ENCODE measurements at regions not wholly inside any gene's neighbourhood (a gene's known extent, or its start where the extent isn't known, plus 50 kb on each side); places are given as distances from the start of the nearest gene placed in this dataset.

GRCh38 chr5:82354543-82354942, 76.4 kb upstream of the RPS23 start:
- Histone ChIP-seq H4K20me1 (ENCODE audit: low read depth) (no peaks in the 10 kb centered on the region), H3K27me3 (no peaks in the 10 kb centered on the region), H3K9me3 (ENCODE audit: low read depth) (no peaks in the 10 kb centered on the region), H3K79me2 (ENCODE audit: low read depth) (no peaks in the 10 kb centered on the region), H3K4me1 (peaks cover 6% of the 10 kb centered on the region), H3F3A (ENCODE audit: low read depth) (no peaks in the 10 kb centered on the region), H3K4me3 (no peak overlapping the region), H2AFZ (replicated peaks) (no peak overlapping the region), H3K36me3 (no peaks in the 10 kb centered on the region), H3K27ac (no peak overlapping the region), H3K9ac (no peak overlapping the region), H3K4me2 (no peak overlapping the region)
- Mint-ChIP-seq H3K36me3 (no peaks in the 10 kb centered on the region), H3K4me1 (peaks cover 12% of the 10 kb centered on the region), H3K4me3 (no peak overlapping the region), H3K27ac (no peak overlapping the region), H3K9me3 (no peaks in the 10 kb centered on the region), H3K27me3 (ENCODE audit: insufficient read depth, low read depth) (peaks cover 3% of the 10 kb centered on the region)
- no peak for DNase-seq (ENCODE audit: low spot score)
- no peak for TF ChIP-seq EZH2phosphoT487 (IDR thresholded peaks at IDR 0.05)
- TF ChIP-seq EZH2 (IDR thresholded peaks at IDR 0.05): no peak
- TF ChIP-seq, protein P1, sequence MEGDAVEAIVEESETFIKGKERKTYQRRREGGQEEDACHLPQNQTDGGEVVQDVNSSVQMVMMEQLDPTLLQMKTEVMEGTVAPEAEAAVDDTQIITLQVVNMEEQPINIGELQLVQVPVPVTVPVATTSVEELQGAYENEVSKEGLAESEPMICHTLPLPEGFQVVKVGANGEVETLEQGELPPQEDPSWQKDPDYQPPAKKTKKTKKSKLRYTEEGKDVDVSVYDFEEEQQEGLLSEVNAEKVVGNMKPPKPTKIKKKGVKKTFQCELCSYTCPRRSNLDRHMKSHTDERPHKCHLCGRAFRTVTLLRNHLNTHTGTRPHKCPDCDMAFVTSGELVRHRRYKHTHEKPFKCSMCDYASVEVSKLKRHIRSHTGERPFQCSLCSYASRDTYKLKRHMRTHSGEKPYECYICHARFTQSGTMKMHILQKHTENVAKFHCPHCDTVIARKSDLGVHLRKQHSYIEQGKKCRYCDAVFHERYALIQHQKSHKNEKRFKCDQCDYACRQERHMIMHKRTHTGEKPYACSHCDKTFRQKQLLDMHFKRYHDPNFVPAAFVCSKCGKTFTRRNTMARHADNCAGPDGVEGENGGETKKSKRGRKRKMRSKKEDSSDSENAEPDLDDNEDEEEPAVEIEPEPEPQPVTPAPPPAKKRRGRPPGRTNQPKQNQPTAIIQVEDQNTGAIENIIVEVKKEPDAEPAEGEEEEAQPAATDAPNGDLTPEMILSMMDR (IDR thresholded peaks at IDR 0.05): no peak

GRCh38 chr5:82353522-82353921, 75.4 kb upstream of the RPS23 start:
- Histone ChIP-seq H3K9me3 (ENCODE audit: low read depth) (no peaks in the 10 kb centered on the region), H3F3A (ENCODE audit: low read depth) (no peaks in the 10 kb centered on the region), H3K27ac (no peak overlapping the region), H3K4me1 (no peaks in the 10 kb centered on the region), H3K36me3 (no peaks in the 10 kb centered on the region), H4K20me1 (ENCODE audit: low read depth) (no peaks in the 10 kb centered on the region), H3K27me3 (no peaks in the 10 kb centered on the region), H2AFZ (replicated peaks) (no peak overlapping the region), H3K4me2 (no peak overlapping the region), H3K79me2 (ENCODE audit: low read depth) (no peaks in the 10 kb centered on the region), H3K4me3 (no peak overlapping the region), H3K9ac (no peak overlapping the region)
- no peak for DNase-seq (ENCODE audit: low spot score)
- Mint-ChIP-seq H3K4me3 (no peak overlapping the region), H3K27ac (no peak overlapping the region), H3K27me3 (ENCODE audit: insufficient read depth, low read depth) (peaks cover 3% of the 10 kb centered on the region), H3K4me1 (peaks cover 9% of the 10 kb centered on the region), H3K36me3 (no peaks in the 10 kb centered on the region), H3K9me3 (no peaks in the 10 kb centered on the region)
- no peak for TF ChIP-seq EZH2 (IDR thresholded peaks at IDR 0.05)
- TF ChIP-seq, protein P1 (IDR thresholded peaks at IDR 0.05): no peak
- no peak for TF ChIP-seq EZH2phosphoT487 (IDR thresholded peaks at IDR 0.05)

- no peaks in the 10 kb centered on the region for H3K36me3 ChIP-seq
- no peak for DNase-seq (ENCODE audit: low spot score)
- Mint-ChIP-seq H3K9me3 (no peaks in the 10 kb centered on the region), H3K27ac (no peak overlapping the region), H3K4me3 (no peak overlapping the region), H3K4me1 (peaks cover 20% of the 10 kb centered on the region), H3K27me3 (ENCODE audit: insufficient read depth, low read depth) (peaks cover 3% of the 10 kb centered on the region), H3K36me3 (no peaks in the 10 kb centered on the region)
- no peaks in the 10 kb centered on the region for H3F3A ChIP-seq (ENCODE audit: low read depth)
- no peaks in the 10 kb centered on the region for H3K27me3 ChIP-seq
- H4K20me1 ChIP-seq (ENCODE audit: low read depth): no peaks in the 10 kb centered on the region
- H3K4me2 ChIP-seq: no peak overlapping the region
- TF ChIP-seq EZH2 (IDR thresholded peaks at IDR 0.05) (no peak), EZH2phosphoT487 (IDR thresholded peaks at IDR 0.05) (no peak)
- TF ChIP-seq, protein P1 (IDR thresholded peaks at IDR 0.05): no peak
- H3K27ac ChIP-seq: no peak overlapping the region
- no peak overlapping the region for H3K4me3 ChIP-seq
- no peak overlapping the region for H3K9ac ChIP-seq
- no peaks in the 10 kb centered on the region for H3K9me3 ChIP-seq (ENCODE audit: low read depth)
- no peak overlapping the region for H2AFZ ChIP-seq (replicated peaks)
- H3K4me1 ChIP-seq: peaks cover 2% of the 10 kb centered on the region
- H3K79me2 ChIP-seq (ENCODE audit: low read depth): no peaks in the 10 kb centered on the region
Observed at GRCh38 chr5:82352146-82352791, 74.1 kb upstream of the RPS23 start.
